ENCODE measurements at regions not wholly inside any gene's neighbourhood (a gene's known extent, or its start where the extent isn't known, plus 50 kb on each side); places are given as distances from the start of the nearest gene placed in this dataset.

DNA sequence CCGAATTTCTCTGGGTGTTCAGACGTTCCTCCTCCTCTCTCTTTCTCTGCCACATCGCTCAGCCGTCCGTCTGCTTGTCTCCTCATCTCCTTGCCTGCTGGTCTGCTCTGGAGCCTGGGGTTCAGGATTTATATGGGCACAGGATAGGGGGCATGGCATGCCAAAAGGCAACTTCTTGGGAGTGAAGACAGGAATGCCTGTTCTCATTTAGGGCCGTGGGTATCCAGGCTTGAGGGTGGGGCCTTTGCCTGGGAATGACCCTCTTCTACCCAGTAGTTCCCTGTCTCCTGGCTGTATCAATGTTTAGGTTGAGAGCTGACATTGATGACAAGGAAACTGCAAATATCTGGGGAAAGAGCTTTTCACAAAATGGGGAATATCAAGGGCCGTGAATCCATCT is 98.0 kb downstream of the HRH4 start:
- intact Hi-C loops (cut with DNase I): no loop called here

DNA sequence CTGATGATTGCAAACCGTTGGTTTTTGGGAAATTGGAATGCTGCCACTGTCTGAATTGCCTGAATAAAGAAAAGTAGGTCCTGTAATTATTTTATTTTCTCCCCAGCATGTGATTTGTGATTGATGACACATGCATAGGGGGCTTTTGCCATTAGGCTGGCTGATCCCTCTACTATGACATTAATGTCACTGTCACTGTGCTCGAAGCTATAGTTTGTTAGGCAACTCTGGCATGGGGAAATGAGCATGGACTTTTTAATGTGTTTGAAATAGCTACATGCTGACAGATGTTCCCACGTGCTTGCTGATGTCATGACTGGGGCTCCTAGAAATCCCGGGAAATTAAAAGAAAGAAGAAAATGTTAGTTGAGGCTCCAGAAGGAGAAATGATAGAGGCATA is 99.1 kb downstream of the HRH4 start:
- no peak for DNase-seq (ENCODE audit: low spot score)
- intact Hi-C loops (cut with DNase I): no loop called here

More for the DNA sequence above, 98.0 kb downstream of the HRH4 start:
- DNase-seq (ENCODE audit: low spot score): no peak

DNA sequence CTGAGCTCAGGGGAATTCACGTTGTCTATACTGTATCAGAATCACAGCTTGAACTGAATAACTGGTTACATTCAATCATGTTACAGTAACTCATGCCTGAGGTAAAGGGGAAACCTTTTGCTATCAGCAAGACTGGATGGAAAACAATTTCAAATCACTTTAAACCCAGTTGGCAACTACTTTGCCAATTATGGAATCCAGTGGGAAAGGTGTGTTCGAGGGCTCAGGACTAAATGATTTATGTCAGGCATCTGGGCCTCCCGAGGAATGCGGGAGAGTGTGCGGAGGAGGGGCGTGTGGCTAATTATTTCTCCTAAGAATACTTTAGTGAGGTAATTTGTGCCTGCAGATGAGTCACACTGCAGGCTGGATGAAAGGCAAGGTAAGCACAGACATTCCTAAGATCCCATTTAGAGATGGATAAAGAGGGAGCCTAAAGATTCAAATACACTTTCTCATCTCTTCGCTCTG is 100.1 kb downstream of the HRH4 start:
- DNase-seq (ENCODE audit: low spot score): no peak
- intact Hi-C loops (cut with DNase I): no loop called here

DNA sequence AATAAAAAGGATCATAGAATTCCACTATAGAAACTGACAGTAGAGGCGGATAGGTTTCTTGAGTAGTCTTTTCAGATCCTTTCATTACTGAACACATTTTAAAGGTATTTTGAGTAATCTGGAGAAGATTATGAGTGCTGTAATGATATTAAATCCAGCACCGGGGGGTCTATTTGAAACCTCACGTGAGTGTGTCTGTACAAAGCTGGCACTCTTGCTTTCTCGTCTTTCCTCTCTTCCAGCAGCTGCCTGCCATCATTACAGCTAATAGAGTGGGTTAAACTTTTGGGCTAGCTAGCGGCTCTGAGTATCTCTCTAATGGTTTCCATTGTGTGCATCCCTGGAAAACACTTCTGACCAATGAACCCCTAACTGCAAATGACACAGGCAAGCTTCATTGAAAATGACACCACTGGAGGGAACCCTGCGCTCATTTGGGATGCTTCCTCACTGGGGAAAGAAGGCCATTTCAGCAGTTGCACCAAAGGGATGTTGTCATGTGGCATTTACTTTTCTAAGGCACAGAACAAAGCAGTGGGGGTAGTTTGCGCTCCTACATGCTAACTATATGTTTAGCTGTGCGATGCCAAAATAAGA is 101.0 kb downstream of the HRH4 start:
- DNase-seq (ENCODE audit: low spot score): no peak
- intact Hi-C loops (cut with DNase I): no loop called here

DNA sequence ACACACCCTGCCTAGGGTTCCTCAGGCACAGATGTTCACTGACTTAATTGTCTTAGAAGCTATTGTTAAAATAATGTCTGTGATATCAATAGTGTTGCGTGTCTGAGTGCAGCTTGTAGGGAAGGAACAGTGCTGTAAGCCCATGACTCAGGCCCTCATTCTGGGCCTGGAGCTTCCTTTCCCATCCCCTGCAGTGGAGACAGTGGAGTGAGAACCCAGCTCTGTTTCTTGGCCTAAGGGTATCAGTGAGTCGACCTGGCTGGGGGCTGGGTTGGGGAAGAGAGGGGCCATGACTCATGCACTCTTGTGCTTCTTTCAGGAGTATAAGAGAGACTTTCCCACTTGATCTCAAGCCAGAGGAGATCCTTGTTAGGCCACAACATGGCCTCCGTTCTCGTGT is 106.8 kb downstream of the HRH4 start:
- DNase-seq (ENCODE audit: low spot score): no peak
- intact Hi-C loops (cut with DNase I): no loop called here

DNA sequence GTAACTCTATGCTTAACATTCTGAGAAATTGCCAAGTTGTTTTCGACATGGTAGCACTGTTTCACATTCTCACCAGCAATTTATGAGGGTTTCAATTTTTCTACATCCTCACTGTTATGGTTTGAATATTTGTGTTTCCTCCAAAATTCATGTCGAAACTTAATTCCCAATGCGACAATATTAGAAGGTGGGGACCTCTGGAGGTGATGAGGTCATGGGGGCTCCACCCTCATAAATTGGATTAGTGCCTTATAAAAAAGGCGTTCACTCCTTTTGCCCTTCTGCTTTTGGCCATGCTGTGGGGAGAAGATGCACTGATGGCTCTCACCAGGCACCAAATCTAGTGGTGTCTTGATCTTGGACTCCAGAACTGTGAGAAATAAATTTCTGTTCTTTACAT is 110.3 kb downstream of the HRH4 start:
- intact Hi-C loops (cut with DNase I): no loop called here
- DNase-seq (ENCODE audit: low spot score): no peak

DNA sequence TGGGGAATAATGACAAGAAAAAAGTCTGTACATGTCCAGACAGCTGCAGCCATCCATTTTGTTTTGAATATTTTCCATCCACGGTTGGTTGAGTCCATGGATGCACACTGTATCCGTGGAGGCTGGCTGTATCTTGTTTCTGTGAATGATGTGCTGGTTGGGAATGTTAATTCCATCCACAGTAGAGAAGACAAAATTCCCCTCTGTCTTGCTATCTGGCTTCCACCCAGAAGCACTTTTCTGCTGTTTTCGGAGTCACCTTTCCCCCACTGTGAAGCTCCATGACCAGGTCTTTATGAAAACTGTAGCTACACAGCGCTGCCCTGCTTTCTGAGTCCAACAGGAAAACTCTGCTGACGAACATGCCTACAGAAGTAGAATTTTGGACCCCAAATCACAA is 122.3 kb downstream of the HRH4 start:
- DNase-seq (ENCODE audit: low spot score): no peak
- intact Hi-C loops (cut with DNase I): no loop called here

DNA sequence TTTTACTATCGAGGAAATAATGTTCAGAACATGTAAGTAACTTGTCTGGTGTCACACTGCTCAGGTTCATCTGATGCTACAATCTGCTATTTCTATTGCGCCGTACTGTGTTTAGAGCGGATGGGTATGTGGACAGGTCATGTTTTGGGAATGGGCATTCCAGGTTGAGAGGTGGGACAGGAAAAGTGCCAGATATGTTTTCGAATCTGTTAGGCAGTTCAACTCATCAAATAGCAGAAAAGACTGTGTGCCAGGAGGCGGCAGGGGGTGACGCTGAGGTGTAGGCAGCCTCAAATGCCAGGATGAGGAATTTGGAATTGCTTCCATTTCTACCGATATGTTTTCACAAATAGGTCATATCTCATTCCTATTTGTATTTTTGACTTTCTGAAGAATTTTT is 123.8 kb downstream of the HRH4 start:
- no peak for DNase-seq (ENCODE audit: low spot score)
- intact Hi-C loops (cut with DNase I): no loop called here

DNA sequence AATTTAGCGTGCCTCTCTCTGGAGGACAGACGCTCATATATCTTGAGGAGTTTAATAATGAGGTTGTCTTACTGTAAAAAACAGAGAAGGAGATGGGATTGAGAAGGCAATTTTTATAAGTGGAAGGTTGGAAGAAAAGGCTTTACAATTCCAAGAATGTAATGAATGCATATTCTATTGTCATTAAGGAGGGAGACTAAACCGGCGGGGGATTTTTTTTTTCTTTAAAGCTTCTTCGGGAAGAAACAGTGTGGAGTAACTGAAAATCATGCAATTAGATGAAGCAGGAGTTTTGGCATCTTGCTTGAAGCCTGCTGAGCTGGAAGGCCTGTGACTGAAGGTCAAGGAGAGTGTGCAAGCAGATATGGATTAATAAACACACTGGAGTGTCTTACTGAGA is 124.4 kb downstream of the HRH4 start:
- DNase-seq (ENCODE audit: low spot score): no peak
- intact Hi-C loops (cut with DNase I): no loop called here

DNA sequence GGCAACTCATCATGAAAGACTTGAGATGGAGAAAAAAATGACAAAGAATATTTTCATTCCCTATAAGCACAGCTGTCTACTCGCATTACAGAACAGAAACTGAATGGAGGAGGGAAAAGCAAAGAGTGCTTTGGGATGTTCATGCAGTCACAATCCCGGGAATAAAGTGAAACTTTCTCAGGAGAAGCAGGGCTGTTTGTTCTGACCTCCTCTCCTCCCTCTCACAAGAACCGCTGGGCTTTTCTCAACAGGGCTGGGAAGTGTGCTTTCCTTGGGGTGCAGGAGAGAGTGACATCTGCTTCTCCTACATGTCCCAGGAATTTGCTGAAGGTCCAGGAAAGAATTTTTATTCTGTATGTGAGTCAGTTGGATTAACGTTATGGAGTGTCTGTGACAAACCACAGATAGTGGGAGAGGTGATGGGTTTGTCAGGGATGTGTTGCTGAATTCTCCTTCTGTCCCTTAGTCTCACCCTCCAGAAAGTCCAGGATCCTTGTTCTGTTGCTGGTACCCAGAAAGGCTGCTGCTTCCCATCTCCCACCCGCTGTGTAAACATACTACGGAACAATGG is 125.6 kb downstream of the HRH4 start:
- intact Hi-C loops (cut with DNase I): no loop called here

DNA sequence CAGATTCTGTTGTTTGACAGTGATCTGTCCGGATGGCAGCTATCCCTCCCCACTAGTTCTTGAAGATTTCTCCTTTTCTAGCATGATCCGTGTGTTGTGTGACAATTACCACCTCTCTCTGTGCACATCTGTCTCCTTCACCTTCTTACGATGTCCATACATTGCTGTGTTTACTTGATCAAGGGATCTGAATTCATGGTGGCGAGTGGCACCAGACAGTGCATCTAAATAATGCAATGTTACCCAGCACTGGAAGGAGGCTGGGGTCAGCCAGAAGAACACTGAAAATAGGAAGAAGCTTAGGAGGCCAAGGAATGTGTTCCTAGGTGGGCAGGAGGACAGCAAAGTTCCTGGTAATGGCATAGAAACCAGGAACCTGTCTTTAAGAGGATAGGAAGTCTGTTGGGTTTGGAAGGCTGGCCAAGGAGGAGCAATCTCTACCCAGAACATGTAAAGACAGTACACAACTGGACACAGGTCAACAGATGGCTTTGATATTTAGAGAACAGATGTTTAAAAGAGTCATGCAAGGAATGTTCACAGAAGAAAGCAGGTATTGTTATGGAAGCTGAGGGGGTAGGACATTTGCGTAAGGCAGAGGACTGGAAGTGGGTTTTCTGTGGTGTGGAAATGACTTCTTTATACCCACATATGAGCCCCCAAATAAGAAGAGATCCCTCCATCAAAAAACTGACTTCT is 126.4 kb downstream of the HRH4 start:
- no peak for DNase-seq (ENCODE audit: low spot score)
- intact Hi-C loops (cut with DNase I): no loop called here

More for the DNA sequence above, 125.6 kb downstream of the HRH4 start:
- no peak for DNase-seq (ENCODE audit: low spot score)

DNA sequence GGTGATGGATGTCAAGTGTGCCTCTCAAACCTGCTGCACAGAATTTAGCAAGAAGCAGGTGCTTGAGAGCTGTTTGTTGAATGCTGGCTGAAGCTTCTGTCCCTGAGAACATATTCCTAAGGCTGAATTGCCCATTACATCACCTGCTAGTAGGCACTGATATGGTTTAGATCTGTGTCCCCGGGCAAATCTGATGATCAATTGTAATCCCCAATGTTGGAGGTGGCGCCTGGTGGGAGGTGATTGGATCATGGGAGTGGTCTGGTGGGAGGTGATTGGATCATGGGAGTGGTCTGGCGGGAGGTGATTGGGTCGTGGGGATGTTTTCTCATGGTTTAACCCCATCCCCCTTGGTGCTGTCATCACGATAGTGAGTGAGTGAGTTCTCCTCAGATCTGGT is 128.0 kb downstream of the HRH4 start:
- DNase-seq (ENCODE audit: low spot score): no peak
- intact Hi-C loops (cut with DNase I): no loop called here

DNA sequence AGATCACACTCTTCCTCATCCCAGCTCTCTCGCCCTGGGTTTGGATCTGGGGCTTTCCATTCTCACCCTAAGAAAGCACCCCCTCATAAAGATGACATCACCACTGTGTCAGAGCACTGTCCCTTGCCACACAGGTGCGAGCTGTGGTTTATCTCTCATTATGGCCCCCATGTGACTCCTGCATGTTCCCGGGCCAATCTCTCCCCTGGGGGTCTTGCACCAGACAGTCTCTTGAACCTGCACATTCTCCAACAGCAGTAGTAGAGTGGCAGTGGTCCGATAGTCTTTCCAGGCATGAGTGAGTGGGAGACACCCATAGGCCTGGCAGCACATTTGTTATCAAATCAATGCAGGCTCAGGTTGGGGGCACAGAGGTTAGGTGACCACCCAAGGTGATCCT is 130.5 kb downstream of the HRH4 start:
- intact Hi-C loops (cut with DNase I): no loop called here
- no peak for DNase-seq (ENCODE audit: low spot score)

DNA sequence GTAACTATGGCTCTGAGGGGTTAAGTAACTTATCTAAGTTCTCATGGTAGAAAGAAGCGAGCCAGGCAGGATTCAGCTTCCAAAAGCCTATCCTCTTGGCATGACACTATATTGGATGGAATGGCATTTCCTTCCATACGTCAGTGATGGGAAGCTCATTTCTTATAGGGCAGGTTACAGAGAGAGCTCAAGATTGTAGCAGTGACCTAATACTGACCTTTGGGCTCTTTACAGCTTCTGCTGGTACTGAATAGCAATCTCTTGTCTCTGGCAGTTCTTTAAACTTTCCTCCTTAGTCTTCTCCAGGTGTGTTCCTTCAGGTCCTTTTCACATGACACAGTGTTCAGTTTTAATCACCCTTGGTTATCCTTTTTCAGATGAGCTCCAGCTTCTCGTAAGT is 133.0 kb downstream of the HRH4 start:
- DNase-seq (ENCODE audit: low spot score): no peak
- intact Hi-C loops (cut with DNase I): no loop called here

DNA sequence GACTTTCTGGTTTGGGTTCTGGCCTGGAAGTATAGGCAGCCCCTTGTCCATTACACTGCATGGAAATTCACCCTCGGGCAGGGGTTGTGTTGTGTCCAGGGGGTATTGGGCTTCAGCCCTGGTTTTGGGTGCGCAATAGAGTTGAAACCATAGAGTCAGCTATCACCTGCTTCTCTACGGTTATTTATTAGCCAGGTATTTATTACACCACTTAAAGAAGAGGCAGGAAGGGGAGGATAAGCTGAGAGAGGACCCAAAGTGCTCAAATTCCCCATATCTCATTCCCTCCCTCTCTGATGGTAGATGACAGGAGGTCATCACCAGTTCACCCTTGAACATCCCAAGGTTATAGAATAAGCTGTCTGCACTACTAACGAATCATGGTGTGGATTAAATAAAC is 133.4 kb downstream of the HRH4 start:
- DNase-seq (ENCODE audit: low spot score): no peak
- intact Hi-C loops (cut with DNase I): no loop called here

DNA sequence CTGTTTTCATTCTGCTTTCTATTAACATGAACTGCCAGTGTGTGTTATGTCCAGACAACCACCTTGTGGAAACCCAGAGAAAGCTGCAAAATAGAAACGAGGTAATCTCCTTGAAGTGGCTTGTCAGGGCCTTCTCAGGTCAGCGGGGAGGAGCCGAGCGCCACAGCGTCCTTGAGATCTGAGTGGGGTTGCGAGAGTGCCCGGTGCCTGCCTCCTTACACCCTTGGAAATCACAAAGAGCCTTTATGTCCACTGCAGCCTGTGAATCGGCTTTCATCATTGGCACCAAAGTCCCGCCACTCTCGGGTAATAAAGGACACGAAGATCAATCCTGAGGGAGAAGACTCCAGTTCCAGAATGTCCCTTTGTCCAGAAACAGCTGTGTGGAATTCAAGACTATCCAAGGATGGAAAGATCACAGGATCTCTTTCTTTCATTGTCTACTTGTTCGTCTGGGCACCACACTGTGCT is 135.2 kb downstream of the HRH4 start:
- intact Hi-C loops (cut with DNase I): loop anchor here in 1 of 2 donors (5.0 kb wide), 1 partner anchor 132 kb away; no protein-coding TSS in a partner anchor

DNA sequence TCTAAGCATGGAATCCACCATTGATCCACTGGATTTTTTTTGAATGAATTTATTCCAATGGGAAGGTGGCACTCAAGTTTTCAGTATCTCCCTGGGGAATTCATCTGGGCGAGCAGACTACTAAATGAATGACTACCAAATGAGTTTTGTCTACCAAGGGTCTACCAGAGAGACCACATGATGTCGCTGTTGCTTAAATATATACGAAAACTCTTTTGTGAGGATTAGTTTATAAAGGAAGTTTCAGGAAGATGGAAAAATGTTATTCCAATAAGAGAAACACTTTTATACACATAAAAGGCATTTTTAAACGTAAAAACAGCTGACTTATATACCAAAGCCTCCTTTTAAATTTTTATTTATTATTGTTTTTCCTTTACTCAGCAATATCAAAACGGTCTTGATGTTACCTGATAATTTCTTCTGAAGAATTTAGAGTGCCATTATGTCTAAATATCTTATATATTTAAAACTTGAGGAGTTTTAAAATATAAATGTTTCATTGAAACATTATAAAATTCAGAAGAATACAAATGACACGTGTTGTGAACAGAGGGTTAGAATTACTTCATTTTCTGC is 139.7 kb downstream of the HRH4 start:
- DNase-seq (ENCODE audit: low spot score): no peak
- intact Hi-C loops (cut with DNase I): no loop called here

More for the DNA sequence above, 135.2 kb downstream of the HRH4 start:
- DNase-seq (ENCODE audit: low spot score): no peak

DNA sequence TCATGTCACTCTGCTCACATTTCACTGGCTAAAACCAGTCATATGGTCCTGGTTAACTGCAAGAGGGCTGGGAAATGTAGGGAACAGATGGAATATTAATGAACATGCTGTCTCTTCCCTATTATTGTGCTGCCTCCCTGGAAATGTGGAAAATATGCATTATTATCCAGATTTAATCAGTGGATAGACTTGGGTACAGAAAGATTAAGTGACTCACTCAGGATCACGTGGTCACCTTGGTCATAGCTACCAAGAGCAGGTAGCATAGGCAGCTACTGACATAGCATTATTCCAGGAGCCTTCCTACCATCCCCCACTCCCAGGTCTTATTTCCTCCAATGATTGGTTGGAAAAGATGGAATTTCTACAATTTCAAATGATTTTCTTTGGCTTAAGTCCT is 141.1 kb downstream of the HRH4 start:
- DNase-seq (ENCODE audit: low spot score): no peak
- intact Hi-C loops (cut with DNase I): no loop called here

DNA sequence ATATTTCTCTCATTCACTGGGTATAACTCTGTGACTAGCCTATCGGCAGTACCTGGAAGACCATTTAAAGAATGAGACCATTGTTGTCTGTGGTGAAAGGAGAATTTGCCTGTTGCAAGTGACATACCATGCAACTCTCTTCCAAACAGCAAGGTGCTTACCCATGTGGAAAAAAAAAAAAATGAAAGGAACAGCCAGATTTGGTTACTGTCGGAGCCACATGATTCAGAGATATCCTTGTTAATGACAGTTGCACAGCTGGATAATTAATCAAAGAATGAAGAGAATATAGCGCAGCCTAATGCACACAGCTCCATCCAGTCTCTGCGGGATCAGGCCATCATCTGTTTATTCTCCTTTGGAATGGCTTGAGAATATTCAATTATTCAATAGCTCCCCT is 141.8 kb downstream of the HRH4 start:
- intact Hi-C loops (cut with DNase I): no loop called here
- no peak for DNase-seq (ENCODE audit: low spot score)

DNA sequence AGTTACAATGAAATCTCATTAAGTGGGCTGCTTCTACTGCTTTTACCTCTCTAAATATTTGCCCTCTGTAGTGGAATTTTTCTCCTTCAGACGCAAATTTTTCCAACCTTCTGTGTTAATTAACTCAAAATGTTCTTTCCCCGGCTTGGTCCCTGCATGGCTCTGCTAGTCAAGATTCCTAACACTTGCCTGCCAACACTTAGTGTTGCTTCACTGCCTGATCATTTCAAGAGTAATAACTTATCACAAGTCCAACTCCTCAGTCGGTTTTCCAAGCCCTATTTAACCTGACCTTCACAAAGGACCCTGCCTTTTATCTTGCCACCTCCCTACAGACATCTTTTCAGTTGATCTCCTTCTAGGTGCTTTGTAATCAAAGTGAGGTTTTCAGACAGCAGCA is 142.7 kb downstream of the HRH4 start:
- no peak for DNase-seq (ENCODE audit: low spot score)
- intact Hi-C loops (cut with DNase I): no loop called here

DNA sequence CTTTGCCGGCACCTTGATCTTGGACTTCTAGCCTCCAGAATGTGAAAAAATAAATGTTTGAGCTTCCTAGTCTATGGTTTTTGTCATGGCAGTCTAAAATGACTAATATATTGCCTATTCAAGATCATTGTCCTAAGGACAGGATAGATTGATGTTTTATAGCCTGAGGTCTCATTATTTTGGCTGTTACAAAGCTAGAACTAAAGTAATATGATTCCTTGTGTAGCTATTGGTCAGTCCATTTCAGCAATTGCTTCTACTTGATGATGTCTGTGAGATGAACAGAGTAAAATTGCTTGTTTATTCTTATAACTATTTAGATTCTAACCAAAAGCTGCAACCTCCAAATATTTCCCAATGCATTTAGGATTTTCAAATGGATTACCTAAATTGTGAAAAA is 145.0 kb downstream of the HRH4 start:
- no peak for DNase-seq (ENCODE audit: low spot score)
- intact Hi-C loops (cut with DNase I): no loop called here

Measured in posterior vena cava (tissue), 2 donors.